A673 (cell line): ENCODE measurements at regions not wholly inside any gene's neighbourhood (a gene's known extent, or its start where the extent isn't known, plus 50 kb on each side); places are given as distances from the start of the nearest gene placed in this dataset.

Experiments used
- EZH2 ChIP-seq: fragments of 200-600 bp; sonication (generic); IDR thresholded peaks from 2 replicates; pipeline ENCODE4 v1.6.1; 2017; ENCODE audit warnings: borderline replicate concordance, low read depth, mild to moderate bottlenecking, mixed read lengths, antibody characterized with exemption, low read length; ENCODE audit not compliant: poor library complexity, severe bottlenecking
- TF ChIP-seq, protein P1 (sequence below): fragments of 300-800, 200-600 bp; sonication (generic); conservative IDR thresholded peaks from 2 replicates; pipeline ENCODE4 v1.5.1; 2017; ENCODE audit warnings: low read depth, mild to moderate bottlenecking, antibody characterized with exemption, low read length, moderate library complexity, mixed read lengths

DNA sequence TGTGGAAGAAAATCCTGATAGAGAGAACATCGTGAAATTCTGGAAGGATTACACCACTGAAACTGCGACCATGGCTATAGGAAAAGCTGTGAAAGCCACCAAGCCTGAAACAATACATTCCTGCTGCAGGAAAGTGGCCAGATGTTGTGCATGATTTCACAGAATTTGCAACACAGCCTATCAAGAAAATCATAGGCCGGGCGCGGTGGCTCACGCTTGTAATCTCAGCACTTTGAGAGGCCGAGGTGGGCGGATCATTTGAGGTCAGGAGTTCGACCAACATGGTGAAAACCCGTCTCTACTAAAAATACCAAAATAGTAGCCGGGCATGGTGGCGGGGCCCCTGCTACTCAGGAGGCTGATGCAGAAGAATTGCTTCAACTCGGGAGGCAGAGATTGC lies 360.2 kb downstream of the CDH7 start:
- TF ChIP-seq, protein P1, sequence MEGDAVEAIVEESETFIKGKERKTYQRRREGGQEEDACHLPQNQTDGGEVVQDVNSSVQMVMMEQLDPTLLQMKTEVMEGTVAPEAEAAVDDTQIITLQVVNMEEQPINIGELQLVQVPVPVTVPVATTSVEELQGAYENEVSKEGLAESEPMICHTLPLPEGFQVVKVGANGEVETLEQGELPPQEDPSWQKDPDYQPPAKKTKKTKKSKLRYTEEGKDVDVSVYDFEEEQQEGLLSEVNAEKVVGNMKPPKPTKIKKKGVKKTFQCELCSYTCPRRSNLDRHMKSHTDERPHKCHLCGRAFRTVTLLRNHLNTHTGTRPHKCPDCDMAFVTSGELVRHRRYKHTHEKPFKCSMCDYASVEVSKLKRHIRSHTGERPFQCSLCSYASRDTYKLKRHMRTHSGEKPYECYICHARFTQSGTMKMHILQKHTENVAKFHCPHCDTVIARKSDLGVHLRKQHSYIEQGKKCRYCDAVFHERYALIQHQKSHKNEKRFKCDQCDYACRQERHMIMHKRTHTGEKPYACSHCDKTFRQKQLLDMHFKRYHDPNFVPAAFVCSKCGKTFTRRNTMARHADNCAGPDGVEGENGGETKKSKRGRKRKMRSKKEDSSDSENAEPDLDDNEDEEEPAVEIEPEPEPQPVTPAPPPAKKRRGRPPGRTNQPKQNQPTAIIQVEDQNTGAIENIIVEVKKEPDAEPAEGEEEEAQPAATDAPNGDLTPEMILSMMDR, result no peak
- TF ChIP-seq EZH2, result no peak
